GM21390 (cell line): ENCODE measurements at regions not wholly inside any gene's neighbourhood (a gene's known extent, or its start where the extent isn't known, plus 50 kb on each side); places are given as distances from the start of the nearest gene placed in this dataset.

ENCODE experiments used
- ATAC-seq: cut with Tn5 transposase; IDR thresholded peaks from one replicate; pipeline ENCODE4 v1.9.1; 2021; ENCODE audit not compliant: unreplicated experiment

DNA sequence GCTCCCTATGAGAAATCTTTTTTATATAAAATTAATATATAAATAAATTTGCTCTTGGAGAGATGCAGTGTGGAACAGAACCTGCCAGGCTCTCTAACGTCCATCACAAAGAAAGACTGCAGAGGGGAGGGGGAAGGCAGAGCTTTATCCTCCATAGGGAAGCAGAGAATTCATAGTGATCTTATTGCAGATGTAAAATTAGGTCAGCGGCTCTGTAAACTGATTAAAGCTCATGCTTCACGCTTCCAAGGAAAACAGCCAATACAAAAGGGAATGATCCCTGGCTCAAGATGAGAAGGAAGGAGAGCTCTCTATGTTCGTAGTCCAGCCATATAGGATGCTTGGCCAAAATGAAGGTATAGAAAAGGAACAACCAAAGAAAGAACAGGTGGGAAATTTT is 532.3 kb upstream of the PSMD7 start:
- no peak for ATAC-seq

DNA sequence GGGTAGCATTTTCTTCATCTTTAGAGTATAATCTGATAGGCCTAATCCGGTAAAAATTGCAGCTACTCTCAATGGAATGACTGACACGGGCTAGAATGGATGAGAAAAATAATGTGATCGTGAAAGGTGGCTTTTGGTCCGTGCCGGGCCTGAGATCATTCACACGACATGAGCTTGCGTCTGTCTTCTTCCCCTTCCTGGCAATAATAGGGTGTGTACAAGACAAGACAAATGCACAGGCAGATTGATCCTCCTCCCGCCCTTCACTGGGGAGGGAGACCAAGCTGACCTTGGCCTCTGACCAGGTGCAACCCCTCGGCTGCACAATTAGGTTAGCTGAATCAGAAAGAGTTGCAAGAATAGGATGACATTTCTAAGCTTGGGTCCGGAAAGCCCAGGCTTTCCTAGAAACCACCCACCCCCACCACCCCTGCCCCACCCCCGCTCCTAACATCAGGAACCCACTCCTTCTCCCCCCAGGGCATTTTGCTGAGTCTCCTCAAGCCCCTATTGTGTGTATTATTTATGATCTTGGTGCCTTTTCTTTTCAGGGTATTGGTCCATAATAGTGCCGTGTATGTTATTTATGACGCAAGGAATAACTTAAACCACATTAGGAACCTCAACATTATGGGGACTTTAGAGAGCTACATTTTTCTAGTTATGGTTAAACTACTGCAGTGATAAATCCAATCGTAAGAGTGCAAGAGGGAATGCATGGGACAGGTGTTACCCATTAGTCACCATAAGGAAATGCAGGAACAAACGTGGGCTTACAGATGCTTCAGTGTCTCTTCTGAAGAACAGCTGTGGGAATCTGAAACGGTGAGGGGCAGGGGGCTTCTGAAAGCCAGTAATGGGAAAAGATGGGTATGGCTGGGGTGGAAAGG is 540.1 kb upstream of the PSMD7 start:
- ATAC-seq = no peak

DNA sequence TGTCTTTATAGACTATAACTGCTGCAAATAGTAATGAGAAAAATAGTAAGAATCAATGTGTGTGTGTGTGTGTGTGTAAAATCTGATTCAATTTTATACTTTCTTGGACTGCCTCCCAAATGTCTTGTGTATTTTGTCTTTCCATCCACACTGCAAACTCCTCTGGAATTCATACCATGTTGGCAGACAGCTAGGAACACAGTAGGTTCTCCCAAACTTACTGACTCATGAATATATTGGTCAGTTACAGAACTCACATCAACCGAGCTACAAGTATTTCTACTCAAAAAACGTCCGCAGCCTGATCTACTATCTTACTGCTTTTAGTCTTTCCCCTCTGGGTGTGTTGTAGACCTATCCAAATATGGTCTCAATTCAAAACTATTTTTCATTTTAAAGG is 542.7 kb upstream of the PSMD7 start:
- ATAC-seq = no peak

DNA sequence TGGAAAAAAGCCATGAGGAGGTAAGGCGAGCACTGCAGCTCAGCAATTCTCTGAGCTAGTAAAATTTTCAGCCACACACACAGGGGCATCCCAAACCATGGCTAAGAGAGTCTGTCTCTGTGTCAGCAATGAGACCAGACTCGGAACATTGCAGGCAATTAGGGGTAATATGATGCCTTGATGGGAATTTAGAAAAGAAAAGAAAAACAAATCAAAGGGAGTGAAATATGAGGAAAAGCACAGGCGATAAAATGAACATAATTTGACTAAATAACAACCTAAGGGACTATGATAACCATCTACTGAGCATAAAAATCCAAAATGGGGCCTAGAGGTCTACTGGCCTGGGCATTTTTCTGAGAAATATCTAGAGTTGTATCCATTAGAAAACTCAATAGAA is 546.0 kb upstream of the PSMD7 start:
- no peak for ATAC-seq

DNA sequence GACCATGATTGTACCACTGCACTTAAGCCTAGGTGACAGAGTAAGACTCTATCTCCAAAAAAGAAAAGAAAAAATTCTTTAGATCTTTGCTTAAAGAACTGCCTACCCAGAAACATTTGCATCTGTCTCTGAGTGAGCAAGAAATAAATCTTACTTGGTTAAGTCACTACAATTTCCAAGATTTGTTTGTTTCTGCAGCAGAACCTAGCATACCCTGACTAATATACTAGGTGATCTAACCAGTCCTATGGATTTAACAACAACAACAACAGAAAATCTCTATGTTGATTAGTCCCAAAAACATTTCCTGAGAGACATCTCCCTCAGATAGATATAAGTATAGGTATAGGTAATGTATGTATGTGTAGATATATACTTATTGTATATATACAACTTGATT is 549.3 kb upstream of the PSMD7 start:
- ATAC-seq = no peak

DNA sequence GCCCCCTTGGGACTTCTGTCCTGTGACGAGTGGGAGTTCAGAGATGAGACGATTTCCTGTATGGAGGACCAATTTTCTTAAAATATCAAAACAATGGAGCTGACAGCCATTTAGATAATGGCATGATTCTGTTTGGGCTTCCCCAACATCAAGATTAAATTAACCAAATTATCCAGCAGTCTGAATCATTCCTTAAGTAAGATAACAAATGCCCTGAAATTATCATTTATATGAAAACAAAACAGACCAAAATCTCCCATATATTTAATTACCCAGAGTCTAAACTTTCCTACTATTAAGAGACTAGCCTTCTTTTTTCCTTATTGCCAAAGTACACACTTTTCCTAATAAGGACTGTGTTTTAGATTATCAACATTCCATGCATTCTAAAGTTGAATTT is 550.1 kb upstream of the PSMD7 start:
- ATAC-seq = no peak

DNA sequence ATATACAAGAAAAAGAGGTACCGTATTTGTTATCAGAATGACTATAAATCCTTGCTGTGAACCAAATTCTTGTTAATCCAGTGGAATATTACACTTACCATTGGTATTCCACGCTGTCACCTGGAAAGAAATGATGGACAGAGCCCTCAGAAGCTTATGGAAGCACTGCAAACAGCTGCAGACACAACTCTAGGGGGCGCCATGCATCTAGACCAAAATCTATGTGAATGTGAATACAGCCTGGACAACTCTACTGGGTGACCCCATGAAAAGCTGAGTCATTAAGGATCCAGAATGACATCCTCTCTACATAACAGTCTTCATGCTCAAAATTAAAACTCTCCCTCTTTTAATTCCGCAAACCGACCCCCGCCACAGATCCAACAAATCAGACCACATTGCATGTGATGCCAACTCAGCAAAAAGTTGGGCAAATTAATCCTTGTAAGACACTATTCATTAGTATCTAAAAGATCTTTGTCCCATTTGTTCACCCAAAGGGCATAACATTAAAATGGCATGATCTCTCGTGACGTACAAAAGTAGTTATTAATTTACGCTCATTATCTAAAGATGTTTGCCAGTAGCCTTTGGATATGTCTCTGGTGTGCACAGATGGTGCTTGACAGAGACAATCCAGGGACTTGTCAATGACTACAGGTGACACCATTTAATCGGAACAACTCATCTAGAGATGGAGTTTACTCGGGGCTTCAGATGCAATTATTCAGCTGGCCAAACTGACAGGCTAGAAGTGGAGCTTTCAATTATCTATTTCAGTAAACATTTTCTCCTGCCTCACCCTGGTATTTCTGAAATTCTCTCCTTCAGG is 552.7 kb upstream of the PSMD7 start:
- no peak for ATAC-seq

DNA sequence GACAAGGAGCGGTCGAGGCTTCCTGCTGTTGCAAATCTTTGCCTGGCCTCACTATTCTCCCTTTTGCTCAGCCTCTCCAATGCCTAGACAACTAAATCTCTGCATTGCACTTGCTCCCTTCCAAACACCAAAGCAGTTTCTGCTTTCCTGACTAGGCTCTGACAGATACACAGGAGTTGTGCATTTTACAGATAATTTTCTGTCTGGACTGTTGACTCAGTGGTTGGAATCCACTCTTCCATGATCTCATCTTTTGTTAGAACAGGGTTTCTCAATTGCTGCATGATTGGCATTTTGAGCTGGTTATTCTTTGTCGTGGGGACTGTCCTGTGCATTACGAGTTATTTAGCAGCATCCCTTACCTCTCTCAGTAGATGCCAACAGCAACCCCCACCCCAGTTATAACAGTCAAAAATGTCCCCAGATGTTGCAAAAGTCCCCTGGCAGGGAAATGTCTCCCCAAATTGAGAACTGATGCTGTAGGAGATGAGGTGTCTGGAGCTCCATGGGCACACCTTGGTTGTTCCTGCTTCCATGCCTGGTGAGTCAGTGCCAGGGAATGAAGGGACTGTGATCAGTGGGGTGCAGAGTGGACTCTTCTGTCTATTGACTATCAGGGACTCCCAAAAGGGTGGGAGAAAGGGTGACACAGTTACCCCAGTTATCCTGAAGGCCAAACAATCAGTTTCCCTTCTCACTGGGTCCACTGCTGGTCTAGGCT is 557.4 kb upstream of the PSMD7 start:
- no peak for ATAC-seq

DNA sequence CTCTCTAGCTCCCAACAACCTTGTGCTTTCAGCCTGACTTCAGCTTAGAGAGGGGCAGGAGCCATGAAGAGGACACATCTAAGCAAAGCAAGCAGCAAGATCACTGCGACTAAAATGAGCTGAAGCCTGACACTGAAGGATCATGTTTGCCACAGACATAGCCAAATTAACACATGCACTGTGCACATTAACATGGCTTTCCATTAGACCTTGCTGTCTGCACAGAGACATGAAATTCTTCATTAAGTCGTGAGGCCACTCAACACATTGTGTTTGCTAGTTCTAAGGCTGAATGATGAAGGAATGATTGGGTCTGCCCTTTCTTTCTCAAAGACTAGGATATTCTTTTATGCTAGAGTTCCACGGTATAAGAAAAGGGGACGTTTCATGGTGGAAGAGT is 558.3 kb upstream of the PSMD7 start:
- no peak for ATAC-seq

DNA sequence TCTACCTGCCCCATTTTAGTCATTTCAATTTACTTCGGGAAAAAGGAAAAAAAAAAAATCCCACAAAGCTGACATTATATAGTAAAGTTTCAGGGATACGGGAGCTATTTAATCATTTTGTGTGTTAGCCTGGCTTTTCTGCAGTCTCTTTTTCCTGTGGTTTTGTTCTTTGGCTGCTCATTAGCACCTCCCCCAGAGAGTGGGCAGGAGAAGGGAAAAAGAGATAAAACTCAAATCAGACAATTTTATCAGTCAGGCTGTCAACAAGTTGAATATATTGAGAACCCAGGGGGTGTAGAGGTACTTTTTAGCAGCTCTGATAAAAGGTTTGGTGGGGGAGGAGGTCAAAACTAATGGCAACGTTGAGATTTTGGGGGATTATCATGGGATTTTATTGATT is 559.0 kb upstream of the PSMD7 start:
- ATAC-seq = no peak

DNA sequence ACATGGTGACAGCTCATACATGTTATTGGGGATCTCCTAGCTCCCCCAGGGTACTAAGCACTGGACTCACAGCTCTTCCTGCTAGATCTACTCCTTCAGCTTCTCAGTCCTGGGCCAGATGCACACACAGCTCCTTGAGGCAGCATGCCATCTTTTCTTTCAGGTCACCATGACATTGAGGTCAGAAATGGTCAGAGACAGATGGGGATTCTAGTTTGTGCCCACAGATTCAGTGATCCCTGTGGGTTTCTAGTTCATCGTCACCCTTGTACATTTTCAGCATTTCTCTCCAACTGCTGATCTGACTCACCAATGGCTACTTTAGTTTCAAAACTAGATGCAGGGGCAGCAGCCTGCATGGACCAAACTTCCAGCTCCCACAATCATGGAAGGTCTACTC is 560.7 kb upstream of the PSMD7 start:
- ATAC-seq = no peak

DNA sequence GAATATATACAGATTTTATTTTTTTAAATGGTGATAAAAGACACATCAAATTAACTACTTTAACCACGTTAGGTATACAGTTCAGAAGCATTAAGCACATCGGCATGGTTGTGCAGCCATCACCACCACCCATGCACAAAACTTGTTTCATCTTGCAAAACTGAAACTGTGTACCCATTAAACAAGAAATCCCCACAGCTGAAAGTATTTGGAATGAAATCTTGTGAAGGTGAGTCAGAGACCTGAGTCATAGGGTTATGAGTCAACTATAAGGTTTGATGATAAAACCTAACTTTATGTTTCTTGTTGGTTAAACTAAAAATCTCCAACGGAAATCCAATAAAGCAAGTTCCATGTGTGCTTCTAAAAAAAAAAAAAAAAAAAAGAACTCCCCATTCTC is 561.6 kb upstream of the PSMD7 start:
- ATAC-seq = no peak

DNA sequence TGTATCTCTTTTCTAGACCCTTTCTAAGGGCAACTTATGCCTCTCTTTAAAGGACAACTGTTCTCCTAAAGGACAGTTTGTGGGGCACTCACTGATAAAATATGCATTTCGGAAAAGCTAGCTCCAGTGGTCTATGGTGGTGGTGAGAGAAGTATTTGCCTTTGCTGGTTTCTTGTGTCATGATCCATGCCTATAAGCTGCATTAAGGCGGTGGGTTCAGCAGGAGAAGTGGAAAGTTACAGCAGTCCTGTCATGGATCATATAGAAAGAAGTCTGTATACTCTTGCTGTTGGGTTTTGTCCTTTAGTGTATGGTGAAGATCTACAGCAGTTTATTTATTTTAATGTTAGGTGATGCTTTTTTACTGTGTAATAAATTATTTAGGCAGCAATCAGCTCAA is 563.9 kb upstream of the PSMD7 start:
- no peak for ATAC-seq

DNA sequence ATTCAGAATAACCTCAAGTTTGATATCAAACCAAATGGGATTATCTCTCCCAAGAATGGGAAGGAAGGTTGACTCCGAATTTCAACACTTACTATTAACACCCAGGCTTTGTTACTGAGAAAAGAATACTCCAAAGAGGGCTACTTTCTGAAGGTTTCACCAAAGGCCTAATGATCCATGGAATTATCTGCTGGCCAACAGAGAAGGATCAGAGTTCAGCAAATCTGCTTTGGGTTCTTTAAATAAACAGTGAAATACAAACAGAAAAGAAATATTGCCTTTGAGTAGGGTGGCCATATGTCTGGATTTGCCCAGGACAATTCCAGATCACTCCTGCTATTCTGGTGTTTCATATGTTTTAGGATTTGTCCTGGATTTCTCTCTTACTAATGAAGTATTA is 564.5 kb upstream of the PSMD7 start:
- no peak for ATAC-seq

DNA sequence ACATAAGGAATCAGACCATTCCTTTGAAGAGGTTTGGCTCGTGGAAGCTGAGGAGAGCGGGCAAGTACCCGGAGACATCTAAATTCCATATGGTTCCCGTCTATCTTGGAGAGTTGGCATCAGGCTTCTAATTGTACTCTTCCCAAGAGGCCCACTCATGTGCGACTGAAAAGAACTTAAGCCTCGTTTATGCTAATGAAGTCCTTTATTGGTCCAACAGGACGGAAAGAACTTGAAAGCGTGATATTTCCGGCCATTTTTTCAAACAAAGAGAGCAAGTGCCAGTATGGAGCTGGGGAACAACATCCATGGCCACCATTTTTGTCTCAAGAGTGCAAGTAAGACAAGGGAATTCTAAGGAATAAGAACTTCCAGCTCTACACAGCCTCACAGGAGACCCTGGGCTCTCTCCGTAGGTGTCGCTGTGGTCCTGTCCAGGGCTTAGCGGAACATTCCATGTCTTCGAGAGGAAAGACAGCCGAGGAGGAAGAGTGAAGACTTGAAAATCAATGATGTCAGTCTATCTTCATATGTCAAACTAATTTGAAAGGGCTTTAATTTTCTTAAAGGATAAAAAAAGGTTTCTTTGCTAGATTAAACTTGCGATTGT is 566.0 kb upstream of the PSMD7 start:
- ATAC-seq = no peak

DNA sequence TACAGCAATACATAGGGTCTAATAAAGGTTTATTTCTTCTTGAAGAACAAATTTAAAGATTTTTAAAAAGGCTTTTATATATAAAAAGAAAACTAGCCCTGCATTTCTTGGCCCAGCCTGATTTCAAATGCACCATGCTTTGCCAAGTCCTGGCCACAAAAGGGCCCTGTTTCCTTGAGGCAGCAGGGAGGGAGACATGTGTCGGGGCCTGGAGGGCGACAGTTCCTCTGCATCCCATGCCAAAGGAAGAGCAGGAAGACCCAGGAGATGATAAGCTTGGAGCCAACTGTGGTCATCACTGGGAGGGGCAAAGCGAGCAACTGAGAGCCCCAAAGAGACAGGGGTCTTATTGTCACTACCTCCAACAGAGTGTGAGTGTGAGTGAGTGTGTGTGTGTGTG is 571.5 kb upstream of the PSMD7 start:
- no peak for ATAC-seq

DNA sequence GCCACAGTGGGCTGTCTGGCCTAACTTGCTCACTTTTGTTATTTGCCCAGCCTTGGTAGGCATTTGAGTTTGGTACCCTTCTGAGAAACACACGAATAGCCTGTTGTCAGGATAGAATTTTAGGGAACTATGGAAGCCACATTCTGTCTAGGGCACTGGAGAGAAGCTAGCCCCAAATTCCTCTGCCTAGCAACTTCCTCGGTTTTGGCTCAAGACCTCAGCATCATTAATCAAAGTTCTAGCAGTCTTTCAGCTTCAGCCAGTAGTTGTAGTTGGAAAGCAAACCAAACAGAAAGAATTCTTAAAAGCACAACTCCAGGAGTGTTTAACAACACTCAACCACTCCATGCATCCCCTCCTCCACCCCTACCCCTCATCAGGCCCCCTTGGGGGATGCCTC is 572.1 kb upstream of the PSMD7 start:
- no peak for ATAC-seq

DNA sequence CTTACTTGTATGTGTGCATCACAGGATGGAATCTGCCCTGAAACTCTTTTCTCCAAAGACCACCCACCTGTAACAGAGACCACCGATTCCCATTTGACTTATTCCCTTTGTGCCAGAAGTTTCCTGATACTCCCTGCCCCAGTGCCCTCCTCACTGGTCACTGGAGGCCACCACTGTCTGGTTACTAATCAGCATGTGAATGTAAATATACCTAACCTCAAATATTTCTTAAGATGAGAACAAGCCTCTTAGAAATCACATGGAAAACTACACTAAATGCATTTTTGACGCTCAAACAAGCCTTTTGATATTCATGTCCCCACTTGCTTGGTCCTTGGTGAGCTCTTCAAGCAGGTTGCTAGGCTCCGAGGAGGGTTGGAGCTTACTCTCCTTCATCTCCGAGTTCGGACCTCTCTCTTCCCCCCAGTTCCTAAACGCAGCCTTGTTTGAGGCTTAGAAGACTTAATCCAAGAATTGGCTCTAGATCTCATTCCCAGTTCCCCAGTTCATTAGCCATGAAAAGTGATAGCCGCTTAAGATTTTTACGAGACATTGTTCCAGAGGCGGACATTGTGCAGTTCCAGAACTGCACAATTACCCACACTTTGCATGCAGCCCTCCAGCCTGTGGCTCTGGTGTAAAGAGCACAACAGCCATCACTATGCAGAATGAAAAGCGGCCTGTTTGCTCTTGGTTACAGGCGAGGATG is 579.2 kb upstream of the PSMD7 start:
- ATAC-seq = no peak

DNA sequence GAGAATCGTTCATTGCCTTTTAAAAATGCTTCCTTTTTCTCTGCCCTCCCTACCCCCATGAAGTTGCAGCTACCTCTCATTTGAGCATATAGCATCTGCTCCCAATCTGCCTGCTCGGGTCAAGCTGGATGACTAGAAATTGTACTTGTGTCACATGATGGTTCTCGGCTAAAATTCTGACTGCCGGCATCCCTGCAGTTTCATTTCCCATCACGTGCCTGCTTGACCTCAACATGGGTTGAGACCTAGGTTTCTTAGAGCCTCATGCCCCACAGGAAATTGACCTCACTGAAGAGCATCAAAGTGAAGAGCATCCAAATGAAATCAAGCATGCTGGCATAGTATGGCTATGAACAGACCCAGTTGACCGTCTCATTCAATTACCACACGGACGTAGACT is 581.6 kb upstream of the PSMD7 start:
- no peak for ATAC-seq

DNA sequence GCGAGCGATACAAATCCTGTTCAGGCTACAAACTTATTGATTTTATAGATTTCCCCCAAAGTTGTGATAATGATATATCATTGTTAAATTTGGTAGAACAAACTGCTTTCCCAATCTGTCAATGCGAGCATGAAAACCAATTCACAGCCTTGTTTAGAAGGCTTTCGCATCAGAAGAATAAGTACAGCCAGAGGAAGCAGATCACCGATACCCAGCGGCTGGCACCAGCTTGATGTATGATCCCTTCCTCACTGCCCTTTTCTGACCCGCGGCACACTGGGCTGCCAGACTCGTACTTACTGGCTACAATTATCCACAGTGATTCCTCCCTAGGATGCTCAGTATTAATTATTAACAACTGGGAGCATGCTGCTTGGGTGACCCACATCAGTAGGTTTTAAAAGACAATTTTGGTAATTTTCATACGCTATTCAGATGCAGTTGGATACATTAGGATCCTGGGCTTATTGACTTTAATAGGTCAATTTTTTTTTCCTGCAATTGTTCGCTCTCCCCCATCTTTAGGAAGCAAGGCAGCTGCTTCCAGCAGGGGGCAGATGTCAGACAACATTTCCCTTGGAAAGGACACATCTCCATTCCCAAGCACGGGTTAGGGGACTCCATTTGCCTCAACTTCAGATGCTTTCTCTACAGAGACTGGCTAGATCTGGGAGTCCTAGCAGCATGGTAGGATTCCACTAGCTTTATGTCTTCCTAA is 582.7 kb upstream of the PSMD7 start:
- no peak for ATAC-seq
